Endothelial cell of umbilical vein (primary cell): ENCODE measurements at regions not wholly inside any gene's neighbourhood (a gene's known extent, or its start where the extent isn't known, plus 50 kb on each side); places are given as distances from the start of the nearest gene placed in this dataset.

Experiments
- BruUV-seq: library from RNA; stranded (reverse); fragments of 400-500 nt; replicated peaks from 2 replicates; lab custom pipeline; 2021; lab: Mats Ljungman, UMichigan
- CTCF ChIA-PET: fragments of 300-600, 350-600 bp; sonication (Branson Sonifier 250); formaldehyde crosslinking; loops from one replicate; lab custom pipeline; 2021; ENCODE audit warnings: antibody characterized with exemption, inconsistent platforms; lab: Charles Lee
- POLR2A ChIA-PET: fragments of 300-600, 350-600 bp; sonication (Branson Sonifier 250); formaldehyde crosslinking; loops from one replicate; lab custom pipeline; 2021; ENCODE audit warnings: antibody characterized with exemption, inconsistent platforms; lab: Charles Lee
- DNase-seq: peaks from one replicate; pipeline ENCODE4 v3.0.0-alpha.2; 2011; ENCODE audit warnings: low read depth, low spot score
- FAIRE-seq: peaks from 2 replicates; lab custom pipeline; 2011; peaks lifted over from hg19 to GRCh38; lab: Jason Lieb, UNC
- H2AFZ ChIP-seq: 2 replicates; pipeline ENCODE4 v1.6.0; 2012; ENCODE audit warnings: low read depth, low read length, control low read depth, inconsistent platforms
- H3K27ac ChIP-seq: 2 replicates; pipeline ENCODE4 v1.5.1; 2011; ENCODE audit warnings: low read depth, mild to moderate bottlenecking, control low read depth, low read length, moderate library complexity; ENCODE audit not compliant: insufficient read depth
- H3K27me3 ChIP-seq, 2 experiments: 2 replicates each; pipeline versions ENCODE4 v1.6.0 to v1.6.1; 2011; ENCODE audit warnings: low read length in 2 of 2, mixed read lengths in 1 of 2; ENCODE audit not compliant: control insufficient read depth in 2 of 2, insufficient read depth in 2 of 2
- H3K36me3 ChIP-seq, 2 experiments: 2 replicates in 1 of 2; 3 replicates in 1 of 2; pipeline ENCODE4 v1.5.1; 2011; ENCODE audit warnings: low read length in 2 of 2, mild to moderate bottlenecking in 1 of 2, moderate library complexity in 1 of 2; ENCODE audit not compliant: control insufficient read depth in 2 of 2, insufficient read depth in 2 of 2; ENCODE audit errors: extremely low read depth in 1 of 2
- H3K4me1 ChIP-seq: 3 replicates; pipeline ENCODE4 v1.5.1; 2011; ENCODE audit warnings: mild to moderate bottlenecking, low read length; ENCODE audit not compliant: control insufficient read depth, insufficient read depth; ENCODE audit errors: extremely low read depth
- H3K4me2 ChIP-seq: 2 replicates; pipeline ENCODE4 v1.6.1; 2011; ENCODE audit warnings: low read length, control low read depth, mixed read lengths; ENCODE audit not compliant: insufficient read depth
- H3K4me3 ChIP-seq, 3 experiments: fragments of 200-600 bp in 1 of 3; sonication (generic), shearing (Covaris generic) in 1 of 3; replicated peaks in 1 of 3; 2 replicates each; pipeline ENCODE4 v1.5.1; 2011 to 2016; ENCODE audit warnings: control low read depth in 3 of 3, low read length in 3 of 3, mild to moderate bottlenecking in 2 of 3, inconsistent platforms in 1 of 3, low read depth in 1 of 3, moderate library complexity in 1 of 3; ENCODE audit not compliant: insufficient read depth in 1 of 3
- H3K79me2 ChIP-seq: 2 replicates; pipeline ENCODE4 v1.6.0; 2012; ENCODE audit warnings: low read length, inconsistent platforms; ENCODE audit not compliant: control insufficient read depth, insufficient read depth
- H3K9ac ChIP-seq: replicated peaks from 2 replicates; pipeline ENCODE3; 2011; ENCODE audit warnings: low read length, control low read depth; ENCODE audit not compliant: insufficient read depth; ENCODE audit errors: extremely low read depth
- H3K9me1 ChIP-seq: replicated peaks from 3 replicates; pipeline ENCODE4 v1.6.0; 2011; ENCODE audit warnings: mild to moderate bottlenecking, low read length; ENCODE audit not compliant: control insufficient read depth, insufficient read depth; ENCODE audit errors: extremely low read depth
- H3K9me3 ChIP-seq: replicated peaks from 2 replicates; pipeline ENCODE4 v1.5.1; 2012; ENCODE audit warnings: low read length, inconsistent platforms; ENCODE audit not compliant: control insufficient read depth, insufficient read depth
- H4K20me1 ChIP-seq: replicated peaks from 2 replicates; pipeline ENCODE3; 2011; ENCODE audit warnings: mild to moderate bottlenecking, low read length; ENCODE audit not compliant: control insufficient read depth, insufficient read depth; ENCODE audit errors: extremely low read depth
- EZH2 ChIP-seq: IDR thresholded peaks from 2 replicates; pipeline ENCODE4 v1.6.1; 2012; ENCODE audit warnings: borderline replicate concordance, low read depth, mild to moderate bottlenecking, moderate library complexity, low read length, inconsistent platforms; ENCODE audit not compliant: severe bottlenecking
- FOS ChIP-seq: IDR thresholded peaks from 2 replicates; pipeline ENCODE4 v1.6.1; 2011; ENCODE audit warnings: mild to moderate bottlenecking, low read length, moderate library complexity, borderline replicate concordance; ENCODE audit not compliant: insufficient read depth
- GATA2 ChIP-seq: IDR thresholded peaks from 2 replicates; pipeline ENCODE4 v1.7.0; 2011; ENCODE audit warnings: low read depth, mild to moderate bottlenecking, moderate library complexity, mixed read lengths, low read length; ENCODE audit not compliant: insufficient read length, insufficient read depth
- JUN ChIP-seq: IDR thresholded peaks from 2 replicates; pipeline ENCODE4 v1.6.1; 2011; ENCODE audit warnings: borderline replicate concordance, low read depth; ENCODE audit not compliant: insufficient read length, insufficient read depth
- MAX ChIP-seq: IDR thresholded peaks from 2 replicates; pipeline ENCODE4 v1.6.1; 2011; ENCODE audit not compliant: insufficient read depth, insufficient read length
- MYC ChIP-seq: IDR thresholded peaks from one replicate; pipeline ENCODE4 v1.6.1; 2011; ENCODE audit warnings: mild to moderate bottlenecking, low read depth, low read length
- POLR2A ChIP-seq: IDR thresholded peaks from 2 replicates; pipeline ENCODE4 v1.6.1; 2012; ENCODE audit warnings: low read depth, mild to moderate bottlenecking, control low read depth, low read length
- POLR2AphosphoS5 ChIP-seq: IDR thresholded peaks from 2 replicates; pipeline ENCODE4 v1.6.1; 2012; ENCODE audit warnings: low read depth, mild to moderate bottlenecking, control low read depth, low read length, moderate library complexity; ENCODE audit not compliant: insufficient read depth
- dilution Hi-C: fragments of 300-500 bp; cut with MboI; formaldehyde crosslinking; loops from one replicate; pipeline ENCODE4 v1.15.0; 2019; ENCODE audit warnings: low sequenced_read_pairs; ENCODE audit not compliant: extremely low pct_ligation_motif_present
- intact Hi-C: fragments of 100-400 bp; cut with micrococcal nuclease; formaldehyde crosslinking; loops from one replicate; pipeline ENCODE4 v1.10.0; 2022
- TF ChIP-seq, protein P1 (sequence below), 2 donors: IDR thresholded peaks; 1 replicate in 1 of 2; 2 replicates in 1 of 2; pipeline ENCODE4 v1.5.1; 2011; ENCODE audit warnings: low read length in 2 of 2, mild to moderate bottlenecking in 2 of 2, moderate library complexity in 2 of 2, control low read depth in 1 of 2, inconsistent platforms in 1 of 2, low read depth in 1 of 2; ENCODE audit not compliant: insufficient read depth in 1 of 2; ENCODE audit errors: extremely low read depth in 1 of 2

- Histone ChIP-seq H3K9me3 (no peaks in the 10 kb centered on the region), H3K27ac (no peak overlapping the region), H2AFZ (no peak overlapping the region), H4K20me1 (no peaks in the 10 kb centered on the region), H3K4me3 (no peak overlapping the region), H3K27me3 (no peaks in the 10 kb centered on the region), H3K9ac (no peak overlapping the region), H3K36me3 (no peaks in the 10 kb centered on the region), H3K4me1 (no peaks in the 10 kb centered on the region), H3K4me2 (no peak overlapping the region), H3K79me2 (no peaks in the 10 kb centered on the region), H3K9me1 (no peaks in the 10 kb centered on the region)
- TF ChIP-seq JUN: no peak
- TF ChIP-seq EZH2: no peak
- no peak for TF ChIP-seq MAX
- TF ChIP-seq, protein P1, sequence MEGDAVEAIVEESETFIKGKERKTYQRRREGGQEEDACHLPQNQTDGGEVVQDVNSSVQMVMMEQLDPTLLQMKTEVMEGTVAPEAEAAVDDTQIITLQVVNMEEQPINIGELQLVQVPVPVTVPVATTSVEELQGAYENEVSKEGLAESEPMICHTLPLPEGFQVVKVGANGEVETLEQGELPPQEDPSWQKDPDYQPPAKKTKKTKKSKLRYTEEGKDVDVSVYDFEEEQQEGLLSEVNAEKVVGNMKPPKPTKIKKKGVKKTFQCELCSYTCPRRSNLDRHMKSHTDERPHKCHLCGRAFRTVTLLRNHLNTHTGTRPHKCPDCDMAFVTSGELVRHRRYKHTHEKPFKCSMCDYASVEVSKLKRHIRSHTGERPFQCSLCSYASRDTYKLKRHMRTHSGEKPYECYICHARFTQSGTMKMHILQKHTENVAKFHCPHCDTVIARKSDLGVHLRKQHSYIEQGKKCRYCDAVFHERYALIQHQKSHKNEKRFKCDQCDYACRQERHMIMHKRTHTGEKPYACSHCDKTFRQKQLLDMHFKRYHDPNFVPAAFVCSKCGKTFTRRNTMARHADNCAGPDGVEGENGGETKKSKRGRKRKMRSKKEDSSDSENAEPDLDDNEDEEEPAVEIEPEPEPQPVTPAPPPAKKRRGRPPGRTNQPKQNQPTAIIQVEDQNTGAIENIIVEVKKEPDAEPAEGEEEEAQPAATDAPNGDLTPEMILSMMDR (IDR thresholded peaks at IDR 0.05; ENCODE audit: extremely low read depth in 1 of 2, insufficient read depth in 1 of 2, low read depth in 1 of 2, low read length in 2 of 2): no peak
- no peak for TF ChIP-seq POLR2AphosphoS5
- no peak for TF ChIP-seq POLR2A
- no peak for TF ChIP-seq GATA2
- TF ChIP-seq FOS: no peak
- no peak for TF ChIP-seq MYC
- ChIA-PET CTCF (no interaction called here), POLR2A (no interaction called here)
- dilution Hi-C loops (no loop called here), intact Hi-C loops (no loop called here)
- DNase-seq (no peak), FAIRE-seq (no peak)
- no TSS peak for BruUV-seq
These were observed 251.5 kb downstream of the MID1IP1 start for GRCh38 chrX:39052751-39053150.
